ENCODE measurements at regions not wholly inside any gene's neighbourhood (a gene's known extent, or its start where the extent isn't known, plus 50 kb on each side); places are given as distances from the start of the nearest gene placed in this dataset.

DNA sequence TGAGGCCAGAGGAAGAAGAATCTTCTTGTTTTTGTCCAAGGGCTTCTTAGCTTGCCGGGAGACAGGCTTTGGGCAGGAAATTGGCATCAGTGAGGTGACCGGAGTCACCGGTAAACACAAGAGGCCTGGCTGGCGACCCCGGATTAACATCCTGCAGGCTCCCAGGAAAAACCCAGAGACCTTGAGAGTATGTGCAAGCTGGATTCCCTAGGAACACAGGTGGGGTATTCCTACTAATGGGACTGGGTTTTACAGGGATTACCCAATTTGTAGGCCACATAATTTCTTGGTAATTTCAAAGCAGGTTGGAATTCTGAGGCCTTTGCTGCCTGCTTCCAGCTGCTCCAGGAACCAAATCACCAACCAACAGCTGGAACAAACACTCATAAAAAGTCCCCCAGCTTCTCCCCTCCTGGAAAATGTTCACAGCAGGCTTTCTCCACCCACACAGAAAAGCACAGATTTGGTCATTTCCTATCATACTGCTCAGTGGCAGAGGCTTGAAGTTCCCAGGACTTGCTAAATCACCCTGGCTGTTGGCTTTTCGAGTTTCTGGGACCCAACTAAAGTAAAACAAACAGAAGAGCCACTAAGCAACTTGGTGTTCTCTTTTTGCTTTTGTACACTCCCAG lies 258.8 kb downstream of the IRF8 start:
- H3K4me2 ChIP-seq (ENCODE audit: insufficient read depth, low read length): no peak overlapping the region
- DNase-seq (ENCODE audit: insufficient read length, low spot score, missing footprints): no peak
- H3K9me3 ChIP-seq (ENCODE audit: low read depth, low read length): no peaks in the 10 kb centered on the region
- no peak overlapping the region for H3K4me3 ChIP-seq (ENCODE audit: insufficient read depth, low read length)
- no peaks in the 10 kb centered on the region for H4K20me1 ChIP-seq (ENCODE audit: insufficient read depth, low read length)
- no peaks in the 10 kb centered on the region for H3K36me3 ChIP-seq (ENCODE audit: insufficient read depth, low read length)
- TF ChIP-seq, protein P1, sequence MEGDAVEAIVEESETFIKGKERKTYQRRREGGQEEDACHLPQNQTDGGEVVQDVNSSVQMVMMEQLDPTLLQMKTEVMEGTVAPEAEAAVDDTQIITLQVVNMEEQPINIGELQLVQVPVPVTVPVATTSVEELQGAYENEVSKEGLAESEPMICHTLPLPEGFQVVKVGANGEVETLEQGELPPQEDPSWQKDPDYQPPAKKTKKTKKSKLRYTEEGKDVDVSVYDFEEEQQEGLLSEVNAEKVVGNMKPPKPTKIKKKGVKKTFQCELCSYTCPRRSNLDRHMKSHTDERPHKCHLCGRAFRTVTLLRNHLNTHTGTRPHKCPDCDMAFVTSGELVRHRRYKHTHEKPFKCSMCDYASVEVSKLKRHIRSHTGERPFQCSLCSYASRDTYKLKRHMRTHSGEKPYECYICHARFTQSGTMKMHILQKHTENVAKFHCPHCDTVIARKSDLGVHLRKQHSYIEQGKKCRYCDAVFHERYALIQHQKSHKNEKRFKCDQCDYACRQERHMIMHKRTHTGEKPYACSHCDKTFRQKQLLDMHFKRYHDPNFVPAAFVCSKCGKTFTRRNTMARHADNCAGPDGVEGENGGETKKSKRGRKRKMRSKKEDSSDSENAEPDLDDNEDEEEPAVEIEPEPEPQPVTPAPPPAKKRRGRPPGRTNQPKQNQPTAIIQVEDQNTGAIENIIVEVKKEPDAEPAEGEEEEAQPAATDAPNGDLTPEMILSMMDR (IDR thresholded peaks at IDR 0.05; ENCODE audit: extremely low read depth, low read depth, low read length): no peak
- H3K4me1 ChIP-seq (ENCODE audit: insufficient read depth, low read length): no peaks in the 10 kb centered on the region
- no peak overlapping the region for H2AFZ ChIP-seq (ENCODE audit: low read length)
- no peaks in the 10 kb centered on the region for H3K79me2 ChIP-seq (ENCODE audit: insufficient read depth, low read length)
- no peak overlapping the region for H3K27ac ChIP-seq (ENCODE audit: low read depth, low read length)
- H3K27me3 ChIP-seq (ENCODE audit: insufficient read depth, low read length): no peaks in the 10 kb centered on the region

DNA sequence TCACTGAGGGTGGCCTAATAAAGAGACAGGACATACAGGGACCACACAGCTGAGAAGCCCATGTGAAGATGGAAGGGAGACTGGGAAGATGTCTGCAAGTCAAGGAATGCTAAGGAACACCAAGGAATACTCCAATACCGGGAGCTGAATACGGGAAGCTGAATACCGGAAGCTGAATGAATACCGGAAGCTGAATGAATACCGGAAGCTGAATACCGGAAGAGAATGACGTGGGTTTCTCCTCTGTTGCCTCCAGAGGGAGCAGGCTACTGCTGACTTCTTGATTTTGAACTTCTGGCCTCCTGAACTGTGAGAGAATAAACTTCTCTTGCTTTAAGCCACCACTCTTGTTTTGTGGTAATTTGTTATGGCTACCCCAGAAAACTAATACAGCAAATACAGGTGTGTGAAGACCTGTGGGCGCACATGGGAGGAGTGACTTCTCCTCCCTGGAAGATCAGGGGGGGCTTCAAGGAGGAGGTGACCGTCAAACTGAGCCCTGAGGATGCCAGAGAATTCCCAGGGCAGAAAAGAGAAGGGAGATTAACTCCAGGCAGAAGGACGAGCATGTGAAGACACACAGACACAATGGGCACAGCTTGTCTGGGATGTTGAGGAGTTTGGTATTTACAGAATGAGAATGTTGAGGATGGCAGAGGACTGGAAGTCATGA lies 259.9 kb downstream of the IRF8 start:
- H3K36me3 ChIP-seq (ENCODE audit: insufficient read depth, low read length): no peaks in the 10 kb centered on the region
- no peaks in the 10 kb centered on the region for H3K27me3 ChIP-seq (ENCODE audit: insufficient read depth, low read length)
- TF ChIP-seq, protein P1 (IDR thresholded peaks at IDR 0.05; ENCODE audit: extremely low read depth, low read depth, low read length): no peak
- no peaks in the 10 kb centered on the region for H3K9me3 ChIP-seq (ENCODE audit: low read depth, low read length)
- DNase-seq (ENCODE audit: insufficient read length, low spot score, missing footprints): no peak
- H3K27ac ChIP-seq (ENCODE audit: low read depth, low read length): no peak overlapping the region
- no peak overlapping the region for H3K4me2 ChIP-seq (ENCODE audit: insufficient read depth, low read length)
- no peaks in the 10 kb centered on the region for H3K79me2 ChIP-seq (ENCODE audit: insufficient read depth, low read length)
- H3K4me3 ChIP-seq (ENCODE audit: insufficient read depth, low read length): no peak overlapping the region
- H4K20me1 ChIP-seq (ENCODE audit: insufficient read depth, low read length): no peaks in the 10 kb centered on the region
- H3K4me1 ChIP-seq (ENCODE audit: insufficient read depth, low read length): no peaks in the 10 kb centered on the region
- H2AFZ ChIP-seq (ENCODE audit: low read length): no peak overlapping the region

DNA sequence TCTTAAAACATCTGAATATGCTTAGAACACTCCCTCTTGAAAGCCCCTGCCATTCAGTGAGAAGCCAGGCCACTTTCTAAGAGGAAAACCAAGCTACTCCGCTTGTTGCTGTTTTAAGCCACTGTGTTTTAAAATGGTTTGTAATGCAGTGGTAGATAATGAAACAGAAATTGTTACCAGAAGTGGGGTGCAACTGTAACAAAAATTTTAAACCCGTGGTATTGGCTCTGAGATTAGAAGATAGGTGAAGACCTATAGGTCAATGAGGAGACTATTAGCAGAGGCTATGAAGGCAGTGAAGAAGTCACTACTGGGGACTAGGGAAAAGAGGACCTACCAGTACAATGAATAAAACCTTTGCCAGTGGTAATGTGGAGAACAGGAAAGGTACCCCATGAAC lies 266.5 kb downstream of the IRF8 start:
- H4K20me1 ChIP-seq (ENCODE audit: insufficient read depth, low read length): no peaks in the 10 kb centered on the region
- peaks cover 3% of the 10 kb centered on the region for H3K9me3 ChIP-seq (ENCODE audit: low read depth, low read length)
- H2AFZ ChIP-seq (ENCODE audit: low read length): no peak overlapping the region
- no peaks in the 10 kb centered on the region for H3K79me2 ChIP-seq (ENCODE audit: insufficient read depth, low read length)
- H3K36me3 ChIP-seq (ENCODE audit: insufficient read depth, low read length): no peaks in the 10 kb centered on the region
- no peak overlapping the region for H3K4me2 ChIP-seq (ENCODE audit: insufficient read depth, low read length)
- no peak overlapping the region for H3K4me3 ChIP-seq (ENCODE audit: insufficient read depth, low read length)
- H3K27ac ChIP-seq (ENCODE audit: low read depth, low read length): no peak overlapping the region
- DNase-seq (ENCODE audit: insufficient read length, low spot score, missing footprints): no peak
- H3K4me1 ChIP-seq (ENCODE audit: insufficient read depth, low read length): no peaks in the 10 kb centered on the region
- H3K27me3 ChIP-seq (ENCODE audit: insufficient read depth, low read length): peaks cover 4% of the 10 kb centered on the region
- TF ChIP-seq, protein P1 (IDR thresholded peaks at IDR 0.05; ENCODE audit: extremely low read depth, low read depth, low read length): no peak

DNA sequence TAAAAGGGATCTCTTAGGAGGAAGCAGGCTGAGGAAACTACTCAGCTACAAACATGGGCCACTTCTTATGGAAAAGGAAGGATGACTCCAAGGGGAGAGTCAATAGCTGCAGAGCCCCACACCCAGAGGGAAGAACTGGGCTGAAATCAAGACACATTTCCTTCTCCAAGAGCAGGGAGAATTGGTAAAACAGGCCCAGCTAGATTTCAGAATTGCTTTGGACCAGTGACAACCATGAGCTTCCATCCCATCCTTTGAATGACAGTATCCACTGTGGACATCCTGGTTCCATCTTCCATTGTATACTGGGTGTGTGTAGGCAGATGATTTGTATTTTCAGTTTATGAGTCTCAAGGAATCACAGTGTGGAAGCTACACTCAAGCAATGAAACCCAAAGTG lies 267.5 kb downstream of the IRF8 start:
- DNase-seq (ENCODE audit: insufficient read length, low spot score, missing footprints): no peak
- Histone ChIP-seq H3K79me2 (ENCODE audit: insufficient read depth, low read length) (no peaks in the 10 kb centered on the region), H3K4me3 (ENCODE audit: insufficient read depth, low read length) (no peak overlapping the region), H3K4me1 (ENCODE audit: insufficient read depth, low read length) (no peaks in the 10 kb centered on the region), H3K27me3 (ENCODE audit: insufficient read depth, low read length) (peaks cover 4% of the 10 kb centered on the region), H3K4me2 (ENCODE audit: insufficient read depth, low read length) (no peak overlapping the region), H3K36me3 (ENCODE audit: insufficient read depth, low read length) (no peaks in the 10 kb centered on the region), H3K27ac (ENCODE audit: low read depth, low read length) (no peak overlapping the region), H4K20me1 (ENCODE audit: insufficient read depth, low read length) (no peaks in the 10 kb centered on the region), H2AFZ (ENCODE audit: low read length) (no peak overlapping the region), H3K9me3 (ENCODE audit: low read depth, low read length) (peaks cover 3% of the 10 kb centered on the region)
- TF ChIP-seq, protein P1 (IDR thresholded peaks at IDR 0.05; ENCODE audit: extremely low read depth, low read depth, low read length): no peak
